WTC11 (cell line): ENCODE measurements at regions not wholly inside any gene's neighbourhood (a gene's known extent, or its start where the extent isn't known, plus 50 kb on each side); places are given as distances from the start of the nearest gene placed in this dataset.

ENCODE experiments used
- ATF3 ChIP-seq: sonication (generic); formaldehyde crosslinking; conservative IDR thresholded peaks from 2 replicates; pipeline ENCODE4 v1.8.1; 2022; ENCODE audit warnings: mild to moderate bottlenecking, missing genetic modification reagents
- CTCF ChIP-seq: fragments of 200-600 bp; IDR thresholded peaks from 2 replicates; pipeline ENCODE4 v1.8.0; 2022; ENCODE audit warnings: antibody characterized with exemption
- HMGXB4 ChIP-seq: sonication (generic); formaldehyde crosslinking; IDR thresholded peaks from 2 replicates; pipeline ENCODE4 v1.8.1; 2023; ENCODE audit warnings: mild to moderate bottlenecking, moderate library complexity, missing genetic modification reagents
- KAT7 ChIP-seq: sonication (generic); formaldehyde crosslinking; IDR thresholded peaks from 2 replicates; pipeline ENCODE4 v1.8.1; 2023; ENCODE audit warnings: missing genetic modification reagents, mild to moderate bottlenecking, borderline replicate concordance
- ZNF416 ChIP-seq: fragments of 250-450 bp; sonication (Bioruptor Pico); IDR thresholded peaks from 2 replicates; pipeline ENCODE4 v1.9.0; 2021; ENCODE audit warnings: mild to moderate bottlenecking, inconsistent platforms

- TF ChIP-seq CTCF (no peak), ZNF416 (CRISPR knock-in tag) (no peak), ATF3 (CRISPR knock-in tag) (no peak), HMGXB4 (no peak), KAT7 (CRISPR knock-in tag) (no peak)
Measured at GRCh38 chr18:11400703-11401102, 208.7 kb upstream of the SLC35G4 start.
